LNCaP clone FGC (cell line): ENCODE measurements at regions not wholly inside any gene's neighbourhood (a gene's known extent, or its start where the extent isn't known, plus 50 kb on each side); places are given as distances from the start of the nearest gene placed in this dataset.

Source experiments
- DNase-seq: peaks from one replicate; pipeline ENCODE4 v3.0.0-alpha.2; 2011; ENCODE audit warnings: low read depth
- H3K4me3 ChIP-seq: 2 replicates; pipeline ENCODE4 v1.5.1; 2011; ENCODE audit warnings: mild to moderate bottlenecking, low read depth, low read length, control low read depth
- TF ChIP-seq, protein P1 (sequence below): IDR thresholded peaks from 2 replicates; pipeline ENCODE4 v1.5.1; 2012; ENCODE audit warnings: mild to moderate bottlenecking; ENCODE audit not compliant: control insufficient read depth, insufficient read depth; ENCODE audit errors: extremely low read depth

DNA sequence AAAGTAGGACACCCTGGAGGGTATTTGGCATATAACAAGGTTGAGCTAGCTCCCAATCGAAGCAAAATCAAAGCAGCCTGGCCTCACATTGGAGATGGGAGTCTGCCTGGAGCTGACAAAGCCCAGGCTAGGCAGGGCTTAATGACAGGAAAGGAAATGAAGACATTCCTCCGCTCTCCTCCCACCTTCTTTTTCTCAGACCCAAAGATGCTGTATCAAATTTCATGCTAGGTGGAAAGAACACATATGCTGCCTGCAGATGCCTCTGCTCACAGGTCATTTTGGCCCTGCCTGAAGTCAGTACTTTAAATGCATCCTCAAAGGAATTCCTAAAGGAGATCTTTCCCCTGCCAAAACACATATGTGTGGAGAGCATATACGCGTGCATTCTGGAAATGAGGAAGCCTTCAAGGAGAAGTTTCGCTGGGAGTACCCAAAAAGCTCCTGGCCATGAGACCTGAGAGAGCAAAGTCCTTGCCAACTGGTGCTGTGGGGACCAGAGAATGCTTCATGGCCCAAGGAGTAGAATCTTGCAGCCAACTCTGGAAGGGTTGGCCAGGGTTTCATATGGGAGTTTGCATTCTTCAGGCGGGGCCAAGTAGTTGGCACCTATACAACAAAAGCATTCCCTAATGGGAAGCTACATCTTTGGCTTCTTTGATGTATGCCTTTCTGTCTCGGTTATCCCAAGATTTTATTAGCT lies 88.0 kb downstream of the AQP4 start:
- no peak for DNase-seq
- no peak overlapping the region for H3K4me3 ChIP-seq

DNA sequence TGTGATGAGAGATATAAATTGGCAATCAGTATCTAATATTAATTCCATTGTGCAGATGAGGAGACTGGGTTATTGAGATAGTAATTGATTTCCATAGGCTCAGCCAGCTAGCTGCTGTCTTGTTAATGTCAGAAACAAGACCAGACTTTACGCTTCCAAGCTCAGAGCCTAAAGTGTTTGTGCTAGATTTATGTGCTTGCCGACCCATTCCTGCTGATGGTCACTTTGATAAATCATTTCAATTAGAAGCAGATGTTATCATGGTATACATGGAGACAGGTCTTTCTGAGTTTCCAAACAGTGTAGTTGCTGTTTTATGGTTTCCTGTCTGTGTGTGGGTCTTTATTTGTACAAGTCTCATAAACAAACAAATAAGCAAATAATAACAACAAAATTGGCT lies 92.8 kb downstream of the AQP4 start:
- TF ChIP-seq, protein P1, sequence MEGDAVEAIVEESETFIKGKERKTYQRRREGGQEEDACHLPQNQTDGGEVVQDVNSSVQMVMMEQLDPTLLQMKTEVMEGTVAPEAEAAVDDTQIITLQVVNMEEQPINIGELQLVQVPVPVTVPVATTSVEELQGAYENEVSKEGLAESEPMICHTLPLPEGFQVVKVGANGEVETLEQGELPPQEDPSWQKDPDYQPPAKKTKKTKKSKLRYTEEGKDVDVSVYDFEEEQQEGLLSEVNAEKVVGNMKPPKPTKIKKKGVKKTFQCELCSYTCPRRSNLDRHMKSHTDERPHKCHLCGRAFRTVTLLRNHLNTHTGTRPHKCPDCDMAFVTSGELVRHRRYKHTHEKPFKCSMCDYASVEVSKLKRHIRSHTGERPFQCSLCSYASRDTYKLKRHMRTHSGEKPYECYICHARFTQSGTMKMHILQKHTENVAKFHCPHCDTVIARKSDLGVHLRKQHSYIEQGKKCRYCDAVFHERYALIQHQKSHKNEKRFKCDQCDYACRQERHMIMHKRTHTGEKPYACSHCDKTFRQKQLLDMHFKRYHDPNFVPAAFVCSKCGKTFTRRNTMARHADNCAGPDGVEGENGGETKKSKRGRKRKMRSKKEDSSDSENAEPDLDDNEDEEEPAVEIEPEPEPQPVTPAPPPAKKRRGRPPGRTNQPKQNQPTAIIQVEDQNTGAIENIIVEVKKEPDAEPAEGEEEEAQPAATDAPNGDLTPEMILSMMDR, result no peak
- no peak overlapping the region for H3K4me3 ChIP-seq
- peak; percentile 62 for DNase-seq

More for the DNA sequence above, 88.0 kb downstream of the AQP4 start:
- TF ChIP-seq, protein P1, result no peak

DNA sequence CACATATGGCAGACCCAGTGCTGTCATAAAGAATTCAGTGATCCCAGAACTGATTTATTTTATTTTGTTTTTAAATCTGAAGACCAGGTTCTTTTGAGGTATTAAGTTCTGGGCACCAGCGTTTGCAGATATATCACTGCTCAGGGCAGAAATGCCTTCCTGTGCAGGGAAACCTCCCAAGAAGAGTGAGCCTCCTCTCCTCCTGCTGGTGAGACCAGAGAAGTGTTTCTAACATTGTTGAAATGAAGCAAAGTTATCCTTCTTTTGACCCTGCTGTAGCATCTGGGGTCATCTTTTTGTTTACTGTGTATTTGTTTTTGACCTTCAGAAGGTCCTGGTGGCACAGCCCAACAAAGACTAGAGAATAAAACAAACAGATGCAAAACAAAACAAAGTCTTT lies 94.0 kb downstream of the AQP4 start:
- H3K4me3 ChIP-seq, result no peak overlapping the region
- no peak for DNase-seq
- TF ChIP-seq, protein P1, result 0 out of 2 replicates have a peak, but pooled peaks have one; percentile 30

DNA sequence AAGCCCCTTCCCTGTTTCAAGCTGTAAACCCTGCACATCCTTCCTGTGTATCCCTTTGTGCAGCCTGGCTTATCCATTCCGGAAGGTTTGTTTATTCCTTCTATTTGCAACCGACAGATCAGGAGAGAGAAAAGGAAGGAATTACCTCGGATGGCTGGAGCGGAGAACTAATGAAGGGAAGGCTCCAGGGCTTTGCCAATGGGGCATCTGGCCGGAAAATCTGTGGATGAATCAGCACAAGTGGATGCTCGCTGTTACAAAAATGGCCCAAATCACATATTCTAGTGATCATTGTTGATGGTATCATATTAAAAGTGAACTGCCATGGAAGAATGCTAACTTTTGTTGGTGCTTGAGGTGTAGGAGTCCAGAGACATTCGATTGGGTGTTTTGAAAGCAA lies 97.1 kb downstream of the AQP4 start:
- TF ChIP-seq, protein P1, result no peak
- H3K4me3 ChIP-seq, result no peak overlapping the region
- no peak for DNase-seq

DNA sequence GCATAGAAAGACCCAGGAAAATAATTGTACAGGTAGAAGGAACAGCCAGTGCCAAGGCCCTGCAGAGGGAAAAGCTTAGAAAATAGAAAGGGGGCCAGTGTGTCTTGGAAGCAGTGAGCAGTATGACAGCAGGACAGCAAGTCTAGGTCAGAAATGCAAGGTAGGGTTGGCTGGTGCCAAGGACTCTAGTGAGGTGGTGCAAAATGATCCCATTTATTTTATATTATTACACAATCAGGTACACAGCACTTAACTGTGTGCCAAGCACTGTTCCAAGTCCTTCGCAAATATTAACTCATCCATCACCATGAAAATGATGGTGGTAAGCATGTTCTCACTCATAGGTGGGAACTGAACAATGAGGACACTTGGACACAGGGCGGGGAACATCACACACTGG lies 100.0 kb downstream of the AQP4 start:
- peak; percentile 88 for DNase-seq
- no peak overlapping the region for H3K4me3 ChIP-seq
- TF ChIP-seq, protein P1, result no peak

DNA sequence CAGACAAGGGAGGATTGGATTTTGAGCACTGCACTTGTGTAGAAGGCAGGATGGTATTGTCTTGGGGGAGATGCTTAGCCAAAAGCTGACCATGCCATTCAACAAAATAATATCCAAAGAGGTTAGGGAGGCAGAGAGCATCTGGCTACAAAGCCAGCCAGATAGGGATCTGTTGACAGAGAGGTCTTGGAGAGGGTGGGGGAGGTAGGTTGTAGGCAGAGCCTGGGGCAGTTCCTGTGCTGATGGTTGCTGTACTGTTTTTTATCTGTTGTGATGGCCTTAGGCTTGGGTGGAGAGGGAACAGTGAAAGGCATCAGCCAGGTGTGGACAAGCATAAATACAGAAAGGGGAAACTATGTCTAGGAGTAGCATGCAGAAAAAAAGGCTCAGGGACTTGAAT lies 100.9 kb downstream of the AQP4 start:
- TF ChIP-seq, protein P1, result no peak
- no peak overlapping the region for H3K4me3 ChIP-seq
- no peak for DNase-seq

DNA sequence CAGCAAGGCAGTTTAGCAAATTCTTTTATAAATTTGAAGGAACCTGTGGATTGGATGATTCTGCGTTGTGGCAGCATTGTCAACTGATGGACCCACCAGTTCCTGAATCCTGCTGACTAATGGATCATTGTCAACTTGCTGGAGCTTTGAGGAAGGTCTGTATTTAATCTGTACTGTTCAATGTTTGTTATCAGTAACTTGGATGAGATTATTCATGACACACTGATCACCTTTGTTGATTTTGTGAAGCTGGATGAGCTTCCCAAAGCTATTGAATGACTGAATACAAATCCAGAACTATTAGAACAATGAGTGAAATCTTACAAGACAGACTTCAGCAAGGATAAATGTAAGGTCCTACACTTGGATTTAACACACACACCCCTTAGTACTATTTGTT lies 101.3 kb downstream of the AQP4 start:
- H3K4me3 ChIP-seq, result no peak overlapping the region
- DNase-seq, result peak; percentile 52
- TF ChIP-seq, protein P1, result no peak
